H9 (cell line): ENCODE measurements at regions not wholly inside any gene's neighbourhood (a gene's known extent, or its start where the extent isn't known, plus 50 kb on each side); places are given as distances from the start of the nearest gene placed in this dataset.

Experiments
- DNase-seq: peaks from one replicate; pipeline ENCODE4 v3.0.0-alpha.2; 2017
- H2AFZ ChIP-seq: one replicate; pipeline ENCODE4 v1.6.1; 2013; ENCODE audit warnings: mild to moderate bottlenecking, low read length, control low read depth, moderate library complexity
- H2AK5ac ChIP-seq: 2 replicates; pipeline ENCODE4 v1.6.1; 2013; ENCODE audit warnings: low read length, control low read depth, mixed read lengths; ENCODE audit not compliant: insufficient read length
- H2BK120ac ChIP-seq: one replicate; pipeline ENCODE4 v1.6.1; 2013; ENCODE audit warnings: low read depth, mild to moderate bottlenecking, low read length, control low read depth, inconsistent platforms; ENCODE audit not compliant: poor library complexity, severe bottlenecking
- H2BK12ac ChIP-seq: 2 replicates; pipeline ENCODE4 v1.6.1; 2013; ENCODE audit warnings: low read length, control low read depth, mixed read lengths, low read depth; ENCODE audit not compliant: insufficient read length
- H2BK15ac ChIP-seq: 2 replicates; pipeline ENCODE4 v1.6.1; 2013; ENCODE audit warnings: low read depth, low read length, control low read depth
- H2BK20ac ChIP-seq: one replicate; pipeline ENCODE4 v1.6.1; 2013; ENCODE audit warnings: low read depth, mild to moderate bottlenecking, low read length, control low read depth, inconsistent platforms; ENCODE audit not compliant: poor library complexity, severe bottlenecking
- H2BK5ac ChIP-seq: 2 replicates; pipeline ENCODE4 v1.6.1; 2013; ENCODE audit warnings: low read length, control low read depth, mixed read lengths; ENCODE audit not compliant: insufficient read length
- H3K14ac ChIP-seq: 2 replicates; pipeline ENCODE4 v1.6.1; 2013; ENCODE audit warnings: low read length, control low read depth; ENCODE audit not compliant: insufficient read depth
- H3K18ac ChIP-seq: 2 replicates; pipeline ENCODE4 v1.6.1; 2013; ENCODE audit warnings: low read depth, mild to moderate bottlenecking, mixed read lengths, low read length, control low read depth; ENCODE audit not compliant: insufficient read length
- H3K23ac ChIP-seq: 2 replicates; pipeline ENCODE4 v1.6.1; 2013; ENCODE audit warnings: low read length, control low read depth, mixed read lengths, low read depth; ENCODE audit not compliant: insufficient read length
- H3K23me2 ChIP-seq: 2 replicates; pipeline ENCODE4 v1.6.1; 2013; ENCODE audit warnings: low read depth, mild to moderate bottlenecking, mixed read lengths, low read length, control low read depth; ENCODE audit not compliant: insufficient read length, poor library complexity, severe bottlenecking
- H3K27ac ChIP-seq: 2 replicates; pipeline ENCODE4 v1.5.1; 2013; ENCODE audit warnings: low read length, control low read depth, mixed read lengths, low read depth; ENCODE audit not compliant: insufficient read length
- H3K27me3 ChIP-seq: 2 replicates; pipeline ENCODE4 v1.6.1; 2013; ENCODE audit warnings: low read length, control low read depth, inconsistent platforms; ENCODE audit not compliant: insufficient read depth
- H3K4ac ChIP-seq: 2 replicates; pipeline ENCODE4 v1.6.1; 2013; ENCODE audit warnings: low read depth, mild to moderate bottlenecking, control low read depth, inconsistent platforms, low read length, moderate library complexity
- H3K4me1 ChIP-seq: 2 replicates; pipeline ENCODE4 v1.6.1; 2013; ENCODE audit warnings: low read length, control low read depth, inconsistent platforms; ENCODE audit not compliant: insufficient read depth
- H3K4me2 ChIP-seq: 2 replicates; pipeline ENCODE4 v1.6.1; 2013; ENCODE audit warnings: low read length, control low read depth, mixed read lengths; ENCODE audit not compliant: insufficient read length, insufficient read depth
- H3K56ac ChIP-seq: 2 replicates; pipeline ENCODE4 v1.6.1; 2013; ENCODE audit warnings: low read depth, mild to moderate bottlenecking, mixed read lengths, low read length, control low read depth; ENCODE audit not compliant: insufficient read length
- H3K79me1 ChIP-seq: 2 replicates; pipeline ENCODE4 v1.6.1; 2013; ENCODE audit warnings: low read depth, mild to moderate bottlenecking, moderate library complexity, low read length, control low read depth, inconsistent platforms; ENCODE audit not compliant: insufficient read depth, poor library complexity, severe bottlenecking
- H3K79me2 ChIP-seq: 2 replicates; pipeline ENCODE4 v1.6.1; 2013; ENCODE audit warnings: low read length, control low read depth, inconsistent platforms; ENCODE audit not compliant: insufficient read depth
- H3K9ac ChIP-seq: 2 replicates; pipeline ENCODE4 v1.6.1; 2013; ENCODE audit warnings: low read length, control low read depth, mixed read lengths; ENCODE audit not compliant: insufficient read length; ENCODE audit errors: extremely low read depth
- H3K9me3 ChIP-seq: one replicate; pipeline ENCODE4 v1.6.1; 2013; ENCODE audit warnings: low read depth, low read length, inconsistent platforms; ENCODE audit not compliant: control insufficient read depth
- H3T11ph ChIP-seq: one replicate; pipeline ENCODE4 v1.6.1; 2013; ENCODE audit warnings: mild to moderate bottlenecking, low read length, control low read depth, inconsistent platforms
- H4K20me1 ChIP-seq: one replicate; pipeline ENCODE4 v1.6.1; 2013; ENCODE audit not compliant: control insufficient read depth, insufficient read length, insufficient read depth
- H4K5ac ChIP-seq: 2 replicates; pipeline ENCODE4 v1.6.1; 2013; ENCODE audit warnings: low read depth, mild to moderate bottlenecking, mixed read lengths, low read length, control low read depth; ENCODE audit not compliant: insufficient read length
- H4K8ac ChIP-seq: replicated peaks from 2 replicates; pipeline ENCODE4 v1.6.1; 2013; ENCODE audit warnings: low read length, control low read depth, mixed read lengths, low read depth; ENCODE audit not compliant: insufficient read length
- H4K91ac ChIP-seq: 2 replicates; pipeline ENCODE4 v1.6.1; 2013; ENCODE audit warnings: low read depth, mild to moderate bottlenecking, moderate library complexity, mixed read lengths, low read length, control low read depth; ENCODE audit not compliant: insufficient read length
- H3K27ac Mint-ChIP-seq, 3 experiments: 2 replicates in 2 of 3; 3 replicates in 1 of 3; pipeline ENCODE4 v1.8.0; 2020 to 2021; ENCODE audit warnings: mixed read lengths in 3 of 3, mild to moderate bottlenecking in 1 of 3, moderate library complexity in 1 of 3
- H3K27me3 Mint-ChIP-seq: 2 replicates; pipeline ENCODE4 v1.8.0; 2021; ENCODE audit warnings: low read depth, mild to moderate bottlenecking, moderate library complexity, mixed read lengths
- H3K36me3 Mint-ChIP-seq, 3 experiments: 2 replicates in 2 of 3; 3 replicates in 1 of 3; pipeline ENCODE4 v1.8.0; 2020 to 2021; ENCODE audit warnings: low read depth in 3 of 3, mixed read lengths in 3 of 3; ENCODE audit not compliant: insufficient read depth in 1 of 3
- H3K4me1 Mint-ChIP-seq, 2 experiments: 2 replicates each; pipeline ENCODE4 v1.8.0; 2020; ENCODE audit warnings: mixed read lengths in 2 of 2
- H3K4me3 Mint-ChIP-seq, 2 experiments: 2 replicates in 1 of 2; 3 replicates in 1 of 2; pipeline ENCODE4 v1.8.0; 2020 to 2021; ENCODE audit warnings: mild to moderate bottlenecking in 2 of 2, mixed read lengths in 2 of 2, moderate library complexity in 1 of 2
- H3K9me3 Mint-ChIP-seq, 2 experiments: 2 replicates in 1 of 2; 3 replicates in 1 of 2; pipeline ENCODE4 v1.8.0; 2020; ENCODE audit warnings: mild to moderate bottlenecking in 2 of 2, mixed read lengths in 2 of 2, moderate library complexity in 1 of 2
- WGBS: extraction: QIAGEN DNeasy Blood & Tissue Kit; methylation state at CpG from one replicate; pipeline ENCODE4 v1.1.7; 2013; ENCODE audit warnings: missing lambda C conversion rate, low lambda C conversion rate, mixed read lengths; ENCODE audit not compliant: insufficient read length; ENCODE audit errors: extremely low coverage; 5-methylcytosine and 5-hydroxymethylcytosine counted together
- TF ChIP-seq, protein P1 (sequence below): fragments of 200-600 bp; sonication (generic); conservative IDR thresholded peaks from 3 replicates; pipeline ENCODE4 v1.8.0; 2021; ENCODE audit warnings: antibody characterized with exemption, mild to moderate bottlenecking

DNA sequence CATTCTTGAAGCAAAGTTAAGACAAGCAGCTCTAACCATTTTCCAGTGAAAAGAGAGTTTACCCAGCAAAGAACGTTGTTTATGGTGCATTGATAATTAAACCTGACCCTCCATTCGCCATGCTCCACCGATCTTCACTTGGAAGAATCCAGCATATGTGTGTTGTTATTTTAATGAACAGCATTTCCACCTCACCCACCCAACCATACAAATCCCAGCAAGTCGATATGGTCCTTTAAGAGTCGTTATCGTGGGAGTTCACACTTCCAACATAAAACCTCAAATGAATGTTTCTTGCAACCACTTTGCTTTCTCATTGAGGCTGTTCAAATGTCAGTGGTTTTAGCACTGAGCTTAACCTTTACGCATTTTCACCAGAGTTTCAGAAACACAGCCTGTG is 147.4 kb upstream of the LDB2 start:
- Mint-ChIP-seq H3K27ac (peak overlapping the region in 1 of 3 experiments; percentile 38; a peak in 1 of 7 replicates), H3K27me3 (no peaks in the 10 kb centered on the region; the same call in none of the 2 replicates), H3K36me3 (peaks cover 0 to 4% (median 2%) of the 10 kb centered on the region in 3 experiments; a peak in 3 of 7 replicates), H3K4me1 (no peaks in the 10 kb centered on the region), H3K4me3 (no peak overlapping the region), H3K9me3 (peaks cover 4 to 7% of the 10 kb centered on the region in 2 experiments; a peak in 4 of 5 replicates)
- H2BK120ac ChIP-seq = no peak overlapping the region
- DNase-seq = no peak
- no peak overlapping the region for H3K18ac ChIP-seq
- no peak overlapping the region for H2AFZ ChIP-seq
- H3K56ac ChIP-seq = no peak overlapping the region
- WGBS = no CpG with 5 or more reads among the region's 7 CpGs
- no peaks in the 10 kb centered on the region for H3K79me2 ChIP-seq
- H3K79me1 ChIP-seq = no peaks in the 10 kb centered on the region
- H3K14ac ChIP-seq = no peak overlapping the region
- H4K5ac ChIP-seq = no peak overlapping the region
- H4K20me1 ChIP-seq = no peaks in the 10 kb centered on the region
- no peak overlapping the region for H4K8ac ChIP-seq
- H3K23ac ChIP-seq = no peak overlapping the region
- no peaks in the 10 kb centered on the region for H3K9me3 ChIP-seq
- H2AK5ac ChIP-seq = no peak overlapping the region
- no peak overlapping the region for H3T11ph ChIP-seq
- no peak overlapping the region for H4K91ac ChIP-seq
- H3K4ac ChIP-seq = no peak overlapping the region
- H2BK20ac ChIP-seq = no peak overlapping the region
- no peaks in the 10 kb centered on the region for H3K27me3 ChIP-seq
- TF ChIP-seq, protein P1, sequence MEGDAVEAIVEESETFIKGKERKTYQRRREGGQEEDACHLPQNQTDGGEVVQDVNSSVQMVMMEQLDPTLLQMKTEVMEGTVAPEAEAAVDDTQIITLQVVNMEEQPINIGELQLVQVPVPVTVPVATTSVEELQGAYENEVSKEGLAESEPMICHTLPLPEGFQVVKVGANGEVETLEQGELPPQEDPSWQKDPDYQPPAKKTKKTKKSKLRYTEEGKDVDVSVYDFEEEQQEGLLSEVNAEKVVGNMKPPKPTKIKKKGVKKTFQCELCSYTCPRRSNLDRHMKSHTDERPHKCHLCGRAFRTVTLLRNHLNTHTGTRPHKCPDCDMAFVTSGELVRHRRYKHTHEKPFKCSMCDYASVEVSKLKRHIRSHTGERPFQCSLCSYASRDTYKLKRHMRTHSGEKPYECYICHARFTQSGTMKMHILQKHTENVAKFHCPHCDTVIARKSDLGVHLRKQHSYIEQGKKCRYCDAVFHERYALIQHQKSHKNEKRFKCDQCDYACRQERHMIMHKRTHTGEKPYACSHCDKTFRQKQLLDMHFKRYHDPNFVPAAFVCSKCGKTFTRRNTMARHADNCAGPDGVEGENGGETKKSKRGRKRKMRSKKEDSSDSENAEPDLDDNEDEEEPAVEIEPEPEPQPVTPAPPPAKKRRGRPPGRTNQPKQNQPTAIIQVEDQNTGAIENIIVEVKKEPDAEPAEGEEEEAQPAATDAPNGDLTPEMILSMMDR = no peak
- H3K23me2 ChIP-seq = no peaks in the 10 kb centered on the region
- no peak overlapping the region for H3K27ac ChIP-seq
- H2BK15ac ChIP-seq = no peak overlapping the region
- no peaks in the 10 kb centered on the region for H3K4me1 ChIP-seq
- no peak overlapping the region for H2BK12ac ChIP-seq
- no peak overlapping the region for H3K9ac ChIP-seq
- no peak overlapping the region for H2BK5ac ChIP-seq
- H3K4me2 ChIP-seq = no peak overlapping the region
